Keratinocyte (primary cell): ENCODE measurements at regions not wholly inside any gene's neighbourhood (a gene's known extent, or its start where the extent isn't known, plus 50 kb on each side); places are given as distances from the start of the nearest gene placed in this dataset.

Source experiments
- DNase-seq: peaks from one replicate; pipeline ENCODE4 v3.0.0-alpha.2; 2011; ENCODE audit warnings: low read depth, missing footprints, low spot score
- FAIRE-seq: peaks from 2 replicates; lab custom pipeline; 2011; peaks lifted over from hg19 to GRCh38; lab: Jason Lieb, UNC
- H2AFZ ChIP-seq: 2 replicates; pipeline ENCODE4 v1.6.0; 2012; ENCODE audit warnings: low read length, control low read depth, inconsistent platforms; ENCODE audit not compliant: control insufficient read depth
- H3K27ac ChIP-seq: 2 replicates; pipeline ENCODE4 v1.5.1; 2011; ENCODE audit warnings: low read length; ENCODE audit not compliant: control insufficient read depth, insufficient read depth
- H3K27me3 ChIP-seq: 3 replicates; pipeline ENCODE4 v1.6.0; 2011; ENCODE audit warnings: low read length; ENCODE audit not compliant: control insufficient read depth, insufficient read depth; ENCODE audit errors: extremely low read depth
- H3K36me3 ChIP-seq, 2 experiments: 2 replicates in 1 of 2; 3 replicates in 1 of 2; pipeline ENCODE4 v1.5.1; 2011; ENCODE audit warnings: low read length in 2 of 2, mild to moderate bottlenecking in 1 of 2; ENCODE audit not compliant: control insufficient read depth in 2 of 2, insufficient read depth in 2 of 2; ENCODE audit errors: extremely low read depth in 1 of 2
- H3K4me1 ChIP-seq: 3 replicates; pipeline ENCODE4 v1.5.1; 2011; ENCODE audit warnings: low read length; ENCODE audit not compliant: control insufficient read depth, insufficient read depth; ENCODE audit errors: extremely low read depth
- H3K4me2 ChIP-seq: 3 replicates; pipeline ENCODE4 v1.6.0; 2011; ENCODE audit warnings: low read depth, low read length; ENCODE audit not compliant: control insufficient read depth, insufficient read depth; ENCODE audit errors: extremely low read depth
- H3K4me3 ChIP-seq, 3 experiments: fragments of 200-600 bp in 1 of 3; sonication (generic) in 1 of 3; 2 replicates in 2 of 3; 3 replicates in 1 of 3; pipeline ENCODE4 v1.5.1; 2011 to 2016; ENCODE audit warnings: low read length in 3 of 3, mild to moderate bottlenecking in 3 of 3, control low read depth in 2 of 3, inconsistent platforms in 1 of 3, low read depth in 1 of 3, mixed read lengths in 1 of 3, mixed run types in 1 of 3, moderate library complexity in 1 of 3; ENCODE audit not compliant: control insufficient read depth in 2 of 3, insufficient read depth in 2 of 3; ENCODE audit errors: extremely low read depth in 1 of 3
- H3K79me2 ChIP-seq: 2 replicates; pipeline ENCODE4 v1.6.0; 2012; ENCODE audit warnings: low read length; ENCODE audit not compliant: control insufficient read depth, insufficient read depth
- H3K9ac ChIP-seq: 3 replicates; pipeline ENCODE4 v1.6.0; 2011; ENCODE audit warnings: low read length; ENCODE audit not compliant: control insufficient read depth, insufficient read depth; ENCODE audit errors: extremely low read depth
- H3K9me1 ChIP-seq: 3 replicates; pipeline ENCODE4 v1.6.0; 2011; ENCODE audit warnings: low read length; ENCODE audit not compliant: control insufficient read depth, insufficient read depth; ENCODE audit errors: extremely low read depth
- H3K9me3 ChIP-seq: 2 replicates; pipeline ENCODE4 v1.5.1; 2012; ENCODE audit warnings: low read depth, low read length; ENCODE audit not compliant: control insufficient read depth
- H4K20me1 ChIP-seq: 3 replicates; pipeline ENCODE4 v1.6.0; 2011; ENCODE audit warnings: low read length; ENCODE audit not compliant: control insufficient read depth, insufficient read depth; ENCODE audit errors: extremely low read depth
- CTCF ChIP-seq, 3 experiments: IDR thresholded peaks in 1 of 3; conservative IDR thresholded peaks in 1 of 3; optimal IDR thresholded peaks in 1 of 3; 2 replicates in 2 of 3; 3 replicates in 1 of 3; pipeline versions ENCODE3 to v1.5.1; 2011; ENCODE audit warnings: low read length in 3 of 3, mild to moderate bottlenecking in 3 of 3, moderate library complexity in 2 of 3, control low read depth in 1 of 3, inconsistent platforms in 1 of 3; ENCODE audit not compliant: insufficient read depth in 2 of 3; ENCODE audit errors: extremely low read depth in 1 of 3
- EZH2 ChIP-seq: IDR thresholded peaks from one replicate; pipeline ENCODE4 v1.6.1; 2012; ENCODE audit warnings: inconsistent platforms, mild to moderate bottlenecking, low read length, moderate library complexity
- dilution Hi-C: fragments of 300-500 bp; cut with MboI; formaldehyde crosslinking; loops from one replicate; pipeline ENCODE4 v1.7.0; 2020; ENCODE audit warnings: low sequenced_read_pairs; ENCODE audit not compliant: extremely low pct_ligation_motif_present

- no peak overlapping the region for H2AFZ ChIP-seq
- H3K4me1 ChIP-seq, result no peaks in the 10 kb centered on the region
- H3K36me3 ChIP-seq, result no peaks in the 10 kb centered on the region
- no peak overlapping the region for H3K4me2 ChIP-seq
- TF ChIP-seq EZH2 (no peak), CTCF (optimal IDR thresholded peaks at IDR 0.05 in 1 of 3, IDR thresholded peaks at IDR 0.05 in 1 of 3, conservative IDR thresholded peaks at IDR 0.05 in 1 of 3; ENCODE audit: extremely low read depth in 1 of 3, insufficient read depth in 2 of 3, low read length in 3 of 3) (no peak)
- no peaks in the 10 kb centered on the region for H3K27me3 ChIP-seq
- no peaks in the 10 kb centered on the region for H3K9me3 ChIP-seq
- no peaks in the 10 kb centered on the region for H4K20me1 ChIP-seq
- H3K9ac ChIP-seq, result no peak overlapping the region
- no peaks in the 10 kb centered on the region for H3K79me2 ChIP-seq
- DNase-seq, result no peak
- no peak overlapping the region for H3K27ac ChIP-seq
- H3K9me1 ChIP-seq, result no peaks in the 10 kb centered on the region
- FAIRE-seq, result no peak
- no peak overlapping the region for H3K4me3 ChIP-seq
- dilution Hi-C loops, result no loop called here
These were observed 70.5 kb downstream of the GPR65 start for GRCh38 chr14:88075269-88075981.

- TF ChIP-seq EZH2 (no peak), CTCF (optimal IDR thresholded peaks at IDR 0.05 in 1 of 3, IDR thresholded peaks at IDR 0.05 in 1 of 3, conservative IDR thresholded peaks at IDR 0.05 in 1 of 3; ENCODE audit: extremely low read depth in 1 of 3, insufficient read depth in 2 of 3, low read length in 3 of 3) (no peak)
- no peaks in the 10 kb centered on the region for H3K9me3 ChIP-seq
- no peak overlapping the region for H3K27ac ChIP-seq
- H3K36me3 ChIP-seq, result no peaks in the 10 kb centered on the region
- H3K4me2 ChIP-seq, result no peak overlapping the region
- DNase-seq (no peak), FAIRE-seq (no peak)
- H2AFZ ChIP-seq, result no peak overlapping the region
- dilution Hi-C loops, result no loop called here
- no peak overlapping the region for H3K4me3 ChIP-seq
- no peaks in the 10 kb centered on the region for H3K79me2 ChIP-seq
- H3K27me3 ChIP-seq, result no peaks in the 10 kb centered on the region
- no peaks in the 10 kb centered on the region for H4K20me1 ChIP-seq
- no peaks in the 10 kb centered on the region for H3K4me1 ChIP-seq
- no peak overlapping the region for H3K9ac ChIP-seq
- no peaks in the 10 kb centered on the region for H3K9me1 ChIP-seq
These were observed 73.6 kb downstream of the GPR65 start for GRCh38 chr14:88078525-88078924.
